ENCODE measurements at regions not wholly inside any gene's neighbourhood (a gene's known extent, or its start where the extent isn't known, plus 50 kb on each side); places are given as distances from the start of the nearest gene placed in this dataset.

- DNase-seq (ENCODE audit: low read depth, low spot score): no peak
- Histone ChIP-seq H3K36me3 (ENCODE audit: insufficient read depth, low read length) (no peaks in the 10 kb centered on the region), H3K9me3 (ENCODE audit: low read depth, low read length) (no peaks in the 10 kb centered on the region), H3K4me3 (no peak overlapping the region), H3K9ac (ENCODE audit: insufficient read length) (no peak overlapping the region), H3K27ac (no peak overlapping the region)
- TF ChIP-seq POLR2AphosphoS5 (IDR thresholded peaks at IDR 0.05; ENCODE audit: borderline replicate concordance, low read depth, low read length) (no peak), EZH2 (IDR thresholded peaks at IDR 0.05) (no peak), FOXP2 (optimal IDR thresholded peaks at IDR 0.05; ENCODE audit: control extremely low read depth, extremely low read length, insufficient read depth) (no peak)
Observed at GRCh38 chrX:30990361-30990760, 81.5 kb downstream of the FTHL17 start.

- TF ChIP-seq FOXP2 (optimal IDR thresholded peaks at IDR 0.05; ENCODE audit: control extremely low read depth, extremely low read length, insufficient read depth) (no peak), POLR2AphosphoS5 (IDR thresholded peaks at IDR 0.05; ENCODE audit: borderline replicate concordance, low read depth, low read length) (no peak), EZH2 (IDR thresholded peaks at IDR 0.05) (no peak)
- Histone ChIP-seq H3K4me3 (no peak overlapping the region), H3K36me3 (ENCODE audit: insufficient read depth, low read length) (no peaks in the 10 kb centered on the region), H3K27ac (no peak overlapping the region), H3K9me3 (ENCODE audit: low read depth, low read length) (no peaks in the 10 kb centered on the region), H3K9ac (ENCODE audit: insufficient read length) (no peak overlapping the region)
- no peak for DNase-seq (ENCODE audit: low read depth, low spot score)
Observed at GRCh38 chrX:30982467-30982866, 89.4 kb downstream of the FTHL17 start.

DNA sequence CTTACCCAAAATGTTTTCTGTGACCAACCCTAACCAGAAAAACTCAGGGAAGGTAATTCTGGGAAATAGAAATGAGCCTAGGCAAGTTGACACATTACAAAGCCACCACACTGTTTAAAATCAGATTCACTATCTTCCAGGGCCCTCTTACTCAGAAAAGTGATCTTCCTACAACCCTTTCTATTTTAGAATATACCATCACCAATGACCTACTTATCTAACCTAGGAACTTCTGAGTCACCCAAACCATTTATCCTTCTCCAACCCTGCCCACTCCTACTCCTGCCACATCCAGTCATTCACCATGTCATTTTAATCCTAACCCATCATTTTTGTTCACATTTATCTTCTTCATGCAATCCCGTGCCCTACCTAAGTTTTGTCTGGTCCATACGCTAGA is 89.9 kb downstream of the FTHL17 start:
- H3K9me3 ChIP-seq (ENCODE audit: low read depth, low read length): no peaks in the 10 kb centered on the region
- no peak overlapping the region for H3K4me3 ChIP-seq
- no peak overlapping the region for H3K27ac ChIP-seq
- H3K9ac ChIP-seq (ENCODE audit: insufficient read length): no peak overlapping the region
- DNase-seq (ENCODE audit: low read depth, low spot score): no peak
- TF ChIP-seq FOXP2 (optimal IDR thresholded peaks at IDR 0.05; ENCODE audit: control extremely low read depth, extremely low read length, insufficient read depth): no peak
- no peak for TF ChIP-seq EZH2 (IDR thresholded peaks at IDR 0.05)
- TF ChIP-seq POLR2AphosphoS5 (IDR thresholded peaks at IDR 0.05; ENCODE audit: borderline replicate concordance, low read depth, low read length): no peak
- H3K36me3 ChIP-seq (ENCODE audit: insufficient read depth, low read length): no peaks in the 10 kb centered on the region

GRCh38 chrX:30979271-30979670 is 90.2 kb upstream of the TAB3 start:
- Histone ChIP-seq H3K36me3 (ENCODE audit: insufficient read depth, low read length) (no peaks in the 10 kb centered on the region), H3K4me3 (no peak overlapping the region), H3K27ac (no peak overlapping the region), H3K9ac (ENCODE audit: insufficient read length) (no peak overlapping the region), H3K9me3 (ENCODE audit: low read depth, low read length) (no peaks in the 10 kb centered on the region)
- no peak for DNase-seq (ENCODE audit: low read depth, low spot score)
- no peak for TF ChIP-seq FOXP2 (optimal IDR thresholded peaks at IDR 0.05; ENCODE audit: control extremely low read depth, extremely low read length, insufficient read depth)
- TF ChIP-seq POLR2AphosphoS5 (IDR thresholded peaks at IDR 0.05; ENCODE audit: borderline replicate concordance, low read depth, low read length): no peak
- TF ChIP-seq EZH2 (IDR thresholded peaks at IDR 0.05): no peak

DNA sequence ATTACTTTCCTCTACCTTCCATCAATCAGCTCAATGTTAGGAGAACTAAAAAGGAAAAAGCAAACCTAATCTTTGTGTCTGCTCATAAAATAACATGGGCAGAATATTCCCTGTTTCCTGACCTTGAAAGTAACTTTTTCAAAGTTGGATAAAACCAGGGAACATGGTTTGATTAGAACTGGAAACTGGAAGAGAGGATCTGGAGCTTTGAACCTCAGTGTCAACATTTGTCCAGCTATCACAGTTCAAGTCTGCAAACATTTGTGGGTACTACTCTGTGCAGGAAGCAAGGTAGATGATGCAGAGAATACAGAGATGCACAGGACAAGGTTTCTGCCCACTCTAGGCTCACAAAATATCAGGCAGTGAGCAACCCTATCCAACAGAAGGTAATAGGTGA is 86.4 kb upstream of the TAB3 start:
- Histone ChIP-seq H3K36me3 (ENCODE audit: insufficient read depth, low read length) (no peaks in the 10 kb centered on the region), H3K4me3 (no peak overlapping the region), H3K9ac (ENCODE audit: insufficient read length) (no peak overlapping the region), H3K9me3 (ENCODE audit: low read depth, low read length) (no peaks in the 10 kb centered on the region), H3K27ac (no peak overlapping the region)
- DNase-seq (ENCODE audit: low read depth, low spot score): no peak
- TF ChIP-seq FOXP2 (optimal IDR thresholded peaks at IDR 0.05; ENCODE audit: control extremely low read depth, extremely low read length, insufficient read depth): no peak
- no peak for TF ChIP-seq POLR2AphosphoS5 (IDR thresholded peaks at IDR 0.05; ENCODE audit: borderline replicate concordance, low read depth, low read length)
- TF ChIP-seq EZH2 (IDR thresholded peaks at IDR 0.05): no peak

- Histone ChIP-seq H3K27ac (no peak overlapping the region), H3K9me3 (ENCODE audit: low read depth, low read length) (no peaks in the 10 kb centered on the region), H3K36me3 (ENCODE audit: insufficient read depth, low read length) (no peaks in the 10 kb centered on the region), H3K4me3 (no peak overlapping the region), H3K9ac (ENCODE audit: insufficient read length) (no peak overlapping the region)
- TF ChIP-seq POLR2AphosphoS5 (IDR thresholded peaks at IDR 0.05; ENCODE audit: borderline replicate concordance, low read depth, low read length) (no peak), EZH2 (IDR thresholded peaks at IDR 0.05) (no peak), FOXP2 (optimal IDR thresholded peaks at IDR 0.05; ENCODE audit: control extremely low read depth, extremely low read length, insufficient read depth) (no peak)
- DNase-seq (ENCODE audit: low read depth, low spot score): no peak
Observed at GRCh38 chrX:30973784-30974427, 84.9 kb upstream of the TAB3 start.

- no peak overlapping the region for H3K9ac ChIP-seq (ENCODE audit: insufficient read length)
- no peak overlapping the region for H3K27ac ChIP-seq
- H3K4me3 ChIP-seq: peak overlapping the region; percentile 63
- TF ChIP-seq FOXP2 (optimal IDR thresholded peaks at IDR 0.05; ENCODE audit: control extremely low read depth, extremely low read length, insufficient read depth): no peak
- no peak for TF ChIP-seq POLR2AphosphoS5 (IDR thresholded peaks at IDR 0.05; ENCODE audit: borderline replicate concordance, low read depth, low read length)
- no peak for TF ChIP-seq EZH2 (IDR thresholded peaks at IDR 0.05)
- H3K36me3 ChIP-seq (ENCODE audit: insufficient read depth, low read length): no peaks in the 10 kb centered on the region
- DNase-seq (ENCODE audit: low read depth, low spot score): peak; percentile 14
- no peaks in the 10 kb centered on the region for H3K9me3 ChIP-seq (ENCODE audit: low read depth, low read length)
Observed at GRCh38 chrX:30971774-30972603, 82.9 kb upstream of the TAB3 start.

DNA sequence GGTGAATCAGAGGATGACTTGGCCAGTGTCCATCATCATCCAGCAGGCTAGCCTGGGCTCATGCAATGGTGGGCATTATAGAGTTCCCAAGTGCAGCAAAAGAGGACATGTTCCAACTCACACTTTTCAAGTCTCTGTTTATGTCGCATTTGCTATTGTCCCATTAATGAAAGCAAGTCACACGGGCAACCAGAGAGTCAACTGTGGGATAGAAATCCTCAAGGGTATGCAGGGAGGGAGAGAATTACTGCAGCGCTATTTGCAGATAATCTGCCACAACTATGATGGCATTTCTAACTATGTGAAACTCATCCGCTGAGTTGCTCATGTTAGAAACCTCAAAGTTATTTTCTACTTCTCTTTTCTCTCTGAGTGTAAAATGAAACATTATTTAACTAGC is 78.5 kb upstream of the TAB3 start:
- Histone ChIP-seq H3K9me3 (ENCODE audit: low read depth, low read length) (no peaks in the 10 kb centered on the region), H3K27ac (no peak overlapping the region), H3K4me3 (no peak overlapping the region), H3K9ac (ENCODE audit: insufficient read length) (no peak overlapping the region), H3K36me3 (ENCODE audit: insufficient read depth, low read length) (no peaks in the 10 kb centered on the region)
- DNase-seq (ENCODE audit: low read depth, low spot score): no peak
- TF ChIP-seq EZH2 (IDR thresholded peaks at IDR 0.05) (no peak), POLR2AphosphoS5 (IDR thresholded peaks at IDR 0.05; ENCODE audit: borderline replicate concordance, low read depth, low read length) (no peak), FOXP2 (optimal IDR thresholded peaks at IDR 0.05; ENCODE audit: control extremely low read depth, extremely low read length, insufficient read depth) (no peak)
